Stimulated activated naive CD4-positive, alpha-beta T cell treated with Interleukin-2 at 50 U/mL for 16 hours (primary cell): ENCODE measurements at regions not wholly inside any gene's neighbourhood (a gene's known extent, or its start where the extent isn't known, plus 50 kb on each side); places are given as distances from the start of the nearest gene placed in this dataset.

ENCODE experiments used
- DNase-seq: peaks from one replicate; lab custom pipeline; 2025; lab: John Stamatoyannopoulos, UW

DNA sequence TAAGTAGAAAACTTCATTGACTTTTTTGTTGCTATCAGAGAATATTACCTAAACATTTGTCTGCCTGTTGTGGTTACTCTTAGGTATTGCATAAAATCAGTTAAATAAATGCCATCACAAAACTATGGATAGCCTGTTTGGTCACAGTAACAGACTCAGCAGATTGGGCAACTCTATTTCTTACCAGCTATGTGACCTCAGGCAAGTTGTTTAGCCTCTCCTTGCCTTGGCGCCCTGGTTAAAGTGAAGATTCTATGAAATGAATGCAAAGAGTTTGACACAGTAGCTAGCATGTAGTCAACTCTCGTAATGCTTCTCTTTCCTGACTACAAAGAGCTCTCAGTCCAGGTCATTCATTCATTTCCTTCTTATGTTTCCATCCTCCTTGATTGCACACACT, 82.5 kb upstream of the ID4 start:
- no peak for DNase-seq

DNA sequence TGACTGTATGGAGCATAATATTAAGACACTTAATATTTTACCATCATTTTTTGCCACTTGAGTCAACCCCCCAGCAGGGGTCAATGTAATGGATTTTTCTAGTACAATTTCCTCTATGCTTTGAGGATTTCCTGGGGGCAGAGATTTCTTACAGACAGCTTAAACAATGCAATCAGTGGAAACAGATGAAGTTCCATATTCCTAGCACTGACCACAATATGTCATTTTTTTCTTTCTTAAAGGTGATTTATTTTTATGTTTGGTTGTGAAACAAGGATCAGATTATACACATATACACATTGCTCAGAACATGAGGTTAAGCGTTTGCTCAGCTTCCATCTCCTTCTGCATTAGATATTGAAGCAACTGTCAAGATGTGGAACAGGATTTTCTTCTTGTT, 82.0 kb upstream of the ID4 start:
- no peak for DNase-seq

- DNase-seq, result no peak
Observed at GRCh38 chr6:19757036-19757435, 80.1 kb upstream of the ID4 start.

DNA sequence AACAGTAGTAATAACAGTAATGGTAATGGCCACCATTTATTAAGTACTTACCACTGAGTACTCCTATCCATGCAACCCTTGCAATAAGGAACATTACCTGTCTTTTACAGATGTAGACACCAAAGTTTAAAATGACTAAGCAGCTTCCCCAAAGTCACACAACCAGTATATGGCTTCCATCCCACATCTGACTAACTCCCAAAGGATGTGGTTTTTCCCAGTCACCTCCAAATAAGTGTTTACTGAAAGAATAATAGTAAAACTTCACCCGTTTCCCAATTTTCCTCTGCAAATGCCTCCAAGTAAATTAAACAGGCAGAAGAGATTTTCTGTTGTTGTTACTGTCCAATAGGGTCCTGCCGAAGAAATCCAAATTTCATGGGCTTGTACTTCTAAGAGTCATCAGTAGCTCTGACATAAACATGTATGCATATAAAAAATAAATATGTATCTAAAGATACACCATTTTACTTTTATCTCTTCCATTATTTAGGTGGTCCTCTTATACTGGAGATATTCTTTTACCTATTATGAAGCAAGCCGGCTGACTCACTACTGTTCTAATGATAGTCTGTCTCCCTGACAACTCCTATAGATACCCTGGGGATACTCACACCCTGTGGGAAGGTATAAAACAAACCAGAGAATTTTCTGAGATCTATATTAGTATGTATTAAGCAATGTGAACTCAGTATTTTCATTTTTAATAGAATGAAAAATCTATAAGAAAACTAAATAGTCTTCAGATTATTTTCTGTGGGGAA, 77.9 kb upstream of the ID4 start:
- DNase-seq, result no peak

DNA sequence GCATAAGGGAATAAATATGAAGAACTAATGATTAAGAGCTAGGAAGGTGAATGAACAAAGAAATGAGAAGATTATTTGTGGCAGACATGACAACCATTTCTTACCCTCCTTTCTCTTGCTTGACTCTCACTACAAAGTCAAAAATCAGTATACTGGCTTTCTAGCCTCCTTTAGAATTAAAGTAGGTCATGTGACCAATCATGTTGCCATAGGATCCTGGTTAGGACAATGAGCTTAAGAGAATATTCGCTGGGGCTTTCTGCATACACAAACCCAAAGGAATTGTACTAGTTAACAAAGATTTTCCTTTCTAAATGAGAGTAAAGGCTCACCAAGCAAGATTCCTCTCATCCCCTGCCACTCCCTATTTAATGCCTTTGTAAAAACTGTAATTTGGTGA, 76.0 kb upstream of the ID4 start:
- DNase-seq, result no peak

GRCh38 chr6:19771753-19772336, 65.3 kb upstream of the ID4 start:
- DNase-seq, result no peak

DNA sequence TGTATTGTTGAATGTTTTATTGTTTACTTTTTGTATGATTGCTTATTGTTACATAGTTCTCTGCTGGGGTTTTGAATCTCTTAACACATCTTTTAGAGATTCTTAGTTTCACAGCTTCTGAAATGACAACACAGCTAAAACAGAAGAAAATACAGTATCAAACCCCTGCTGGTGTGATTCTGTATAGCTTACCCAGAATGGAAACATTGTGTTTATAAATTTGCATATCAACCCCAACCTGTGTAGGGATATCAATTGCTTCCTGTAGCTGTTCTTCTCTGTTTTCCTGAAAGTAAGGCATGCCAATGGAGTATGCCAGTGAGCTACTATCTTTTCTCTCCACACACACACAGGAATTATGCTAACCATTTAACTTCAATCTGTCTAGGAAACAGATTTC, 64.3 kb upstream of the ID4 start:
- no peak for DNase-seq

GRCh38 chr6:19781269-19781668, 55.9 kb upstream of the ID4 start:
- DNase-seq, result no peak

DNA sequence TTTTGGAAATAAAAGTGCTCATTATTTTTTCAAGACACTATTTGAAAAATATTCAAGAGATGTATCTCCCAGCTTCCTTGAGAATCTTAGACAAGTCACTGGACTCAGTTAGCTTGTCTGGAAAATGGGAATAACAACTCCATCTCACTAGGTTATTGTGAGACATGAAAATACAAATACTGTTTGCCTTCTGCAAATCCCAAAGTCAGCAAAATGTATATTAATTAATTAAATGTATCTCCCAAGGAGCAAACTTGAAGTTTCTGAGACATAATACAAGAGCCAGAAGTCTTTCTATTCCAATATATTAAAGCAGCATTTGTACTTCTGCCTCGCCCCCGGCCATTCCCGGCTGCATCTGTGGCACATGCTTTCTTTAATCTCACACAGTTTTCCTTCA, 54.6 kb upstream of the ID4 start:
- no peak for DNase-seq
